Activated CD4-positive, alpha-beta T cell treated with anti-CD3 and anti-CD28 coated beads, Interleukin-2, amount 50 U/mL, for 16 hours (primary cell): ENCODE measurements at regions not wholly inside any gene's neighbourhood (a gene's known extent, or its start where the extent isn't known, plus 50 kb on each side); places are given as distances from the start of the nearest gene placed in this dataset.
"Not testable (repeated sequence)": the region's sequence is repeated elsewhere in the genome, so short reads cannot be mapped to it uniquely, and the experiment has no call there.

Experiments used
- DNase-seq: peaks from one replicate; pipeline ENCODE4 v3.0.0-alpha.2; 2020

- DNase-seq, result no peak
Measured at GRCh38 chr20:55390791-55391190, 614.5 kb downstream of the CBLN4 start.

- no peak for DNase-seq
Measured at GRCh38 chr20:55386686-55387085, 618.6 kb downstream of the CBLN4 start.

- DNase-seq, result no peak
Measured at GRCh38 chr20:55375920-55376319, 629.4 kb downstream of the CBLN4 start.

GRCh38 chr20:55365745-55366144, 639.6 kb downstream of the CBLN4 start:
- DNase-seq, result no peak

- DNase-seq, result no peak
Measured at GRCh38 chr20:55360895-55361294, 644.4 kb downstream of the CBLN4 start.

- no peak for DNase-seq
Measured at GRCh38 chr20:55354720-55355119, 650.6 kb downstream of the CBLN4 start.

GRCh38 chr20:55353206-55353605, 652.1 kb downstream of the CBLN4 start:
- no peak for DNase-seq

GRCh38 chr20:55348223-55348622, 657.1 kb downstream of the CBLN4 start:
- no peak for DNase-seq

GRCh38 chr20:55342822-55343221, 662.5 kb downstream of the CBLN4 start:
- no peak for DNase-seq

- no peak for DNase-seq
Measured at GRCh38 chr20:55333798-55334197, 671.5 kb downstream of the CBLN4 start.

- DNase-seq, result no peak
Measured at GRCh38 chr20:55329108-55329507, 676.2 kb downstream of the CBLN4 start.

- no peak for DNase-seq
Measured at GRCh38 chr20:55322745-55323144, 682.6 kb downstream of the CBLN4 start.

GRCh38 chr20:55316753-55317152, 688.6 kb downstream of the CBLN4 start:
- DNase-seq, result no peak

- DNase-seq, result not testable (repeated sequence)
Measured at GRCh38 chr20:55310844-55311243, 694.5 kb downstream of the CBLN4 start.

- DNase-seq, result no peak
Measured at GRCh38 chr20:55291261-55291660, 714.1 kb downstream of the CBLN4 start.

- DNase-seq, result no peak
Measured at GRCh38 chr20:55283889-55284288, 721.4 kb downstream of the CBLN4 start.

- DNase-seq, result no peak
Measured at GRCh38 chr20:55273149-55273548, 732.2 kb downstream of the CBLN4 start.

GRCh38 chr20:55271371-55271770, 733.9 kb downstream of the CBLN4 start:
- no peak for DNase-seq

- no peak for DNase-seq
Measured at GRCh38 chr20:55269913-55270312, 735.4 kb downstream of the CBLN4 start.

- peak; percentile 3 for DNase-seq
Measured at GRCh38 chr20:55266361-55266760, 739.0 kb downstream of the CBLN4 start.

GRCh38 chr20:55264703-55265239, 740.5 kb downstream of the CBLN4 start:
- no peak for DNase-seq

GRCh38 chr20:55258559-55258958, 746.8 kb downstream of the CBLN4 start:
- no peak for DNase-seq

- DNase-seq, result no peak
Measured at GRCh38 chr20:55255016-55255415, 750.3 kb downstream of the CBLN4 start.

GRCh38 chr20:55253781-55254180, 751.5 kb downstream of the CBLN4 start:
- DNase-seq, result no peak

GRCh38 chr20:55252521-55252920, 752.8 kb downstream of the CBLN4 start:
- no peak for DNase-seq

- no peak for DNase-seq
Measured at GRCh38 chr20:55251170-55251569, 754.1 kb downstream of the CBLN4 start.
